Endothelial cell of umbilical vein (primary cell): ENCODE measurements at regions not wholly inside any gene's neighbourhood (a gene's known extent, or its start where the extent isn't known, plus 50 kb on each side); places are given as distances from the start of the nearest gene placed in this dataset.

Source experiments
- MYC ChIP-seq: IDR thresholded peaks from one replicate; pipeline ENCODE4 v1.6.1; 2011; ENCODE audit warnings: mild to moderate bottlenecking, low read depth, low read length
- POLR2A ChIP-seq: IDR thresholded peaks from 2 replicates; pipeline ENCODE4 v1.6.1; 2012; ENCODE audit warnings: low read depth, mild to moderate bottlenecking, control low read depth, low read length
- POLR2AphosphoS5 ChIP-seq: IDR thresholded peaks from 2 replicates; pipeline ENCODE4 v1.6.1; 2012; ENCODE audit warnings: low read depth, mild to moderate bottlenecking, control low read depth, low read length, moderate library complexity; ENCODE audit not compliant: insufficient read depth
- TF ChIP-seq, protein P1 (sequence below), 2 donors: IDR thresholded peaks; 1 replicate in 1 of 2; 2 replicates in 1 of 2; pipeline ENCODE4 v1.5.1; 2011; ENCODE audit warnings: low read length in 2 of 2, mild to moderate bottlenecking in 2 of 2, moderate library complexity in 2 of 2, control low read depth in 1 of 2, inconsistent platforms in 1 of 2, low read depth in 1 of 2; ENCODE audit not compliant: insufficient read depth in 1 of 2; ENCODE audit errors: extremely low read depth in 1 of 2
- TF ChIP-seq, protein P2 (sequence below): IDR thresholded peaks from 2 replicates; pipeline ENCODE4 v1.6.1; 2011; ENCODE audit not compliant: insufficient read depth, insufficient read length

DNA sequence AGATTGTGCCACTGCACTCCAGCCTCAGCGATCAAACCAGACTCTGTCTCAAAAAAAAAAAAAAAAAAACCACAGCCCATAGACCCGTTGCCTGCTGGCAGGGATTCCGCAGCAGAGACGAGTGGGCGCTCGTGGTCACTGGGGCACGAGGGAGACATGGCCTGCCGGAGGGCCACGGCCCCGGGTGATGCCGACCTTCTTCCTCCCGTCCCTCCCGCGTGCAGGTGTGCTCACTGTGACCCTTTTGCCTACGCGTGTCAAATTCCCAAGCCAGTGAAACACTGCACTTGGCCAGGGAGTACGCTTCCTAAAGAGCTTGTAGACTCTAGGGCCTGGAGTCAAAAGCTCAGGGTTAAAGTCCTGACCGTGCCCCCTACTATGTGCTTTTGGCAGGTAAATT is 397.6 kb upstream of the MYT1L start:
- TF ChIP-seq, protein P1, sequence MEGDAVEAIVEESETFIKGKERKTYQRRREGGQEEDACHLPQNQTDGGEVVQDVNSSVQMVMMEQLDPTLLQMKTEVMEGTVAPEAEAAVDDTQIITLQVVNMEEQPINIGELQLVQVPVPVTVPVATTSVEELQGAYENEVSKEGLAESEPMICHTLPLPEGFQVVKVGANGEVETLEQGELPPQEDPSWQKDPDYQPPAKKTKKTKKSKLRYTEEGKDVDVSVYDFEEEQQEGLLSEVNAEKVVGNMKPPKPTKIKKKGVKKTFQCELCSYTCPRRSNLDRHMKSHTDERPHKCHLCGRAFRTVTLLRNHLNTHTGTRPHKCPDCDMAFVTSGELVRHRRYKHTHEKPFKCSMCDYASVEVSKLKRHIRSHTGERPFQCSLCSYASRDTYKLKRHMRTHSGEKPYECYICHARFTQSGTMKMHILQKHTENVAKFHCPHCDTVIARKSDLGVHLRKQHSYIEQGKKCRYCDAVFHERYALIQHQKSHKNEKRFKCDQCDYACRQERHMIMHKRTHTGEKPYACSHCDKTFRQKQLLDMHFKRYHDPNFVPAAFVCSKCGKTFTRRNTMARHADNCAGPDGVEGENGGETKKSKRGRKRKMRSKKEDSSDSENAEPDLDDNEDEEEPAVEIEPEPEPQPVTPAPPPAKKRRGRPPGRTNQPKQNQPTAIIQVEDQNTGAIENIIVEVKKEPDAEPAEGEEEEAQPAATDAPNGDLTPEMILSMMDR (IDR thresholded peaks at IDR 0.05; ENCODE audit: extremely low read depth in 1 of 2, insufficient read depth in 1 of 2, low read depth in 1 of 2, low read length in 2 of 2): no peak
- TF ChIP-seq POLR2A (no peak), MYC (no peak), POLR2AphosphoS5 (no peak)
- TF ChIP-seq, protein P2, sequence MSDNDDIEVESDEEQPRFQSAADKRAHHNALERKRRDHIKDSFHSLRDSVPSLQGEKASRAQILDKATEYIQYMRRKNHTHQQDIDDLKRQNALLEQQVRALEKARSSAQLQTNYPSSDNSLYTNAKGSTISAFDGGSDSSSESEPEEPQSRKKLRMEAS: no peak
